Tibial nerve (tissue), 4 donors: ENCODE measurements at regions not wholly inside any gene's neighbourhood (a gene's known extent, or its start where the extent isn't known, plus 50 kb on each side); places are given as distances from the start of the nearest gene placed in this dataset.

Experiments used
- DNase-seq, 2 donors: peaks; one replicate each; pipeline ENCODE4 v3.0.0-alpha.2; 2019; ENCODE audit warnings: low spot score in 2 of 2
- H3K27ac ChIP-seq, 4 donors: fragments of 200-600 bp; sonication (generic) in 3 of 4; one replicate each; pipeline ENCODE4 v1.5.1; 2017 to 2019; ENCODE audit warnings: mild to moderate bottlenecking in 1 of 4
- H3K27me3 ChIP-seq, 2 donors: fragments of 200-600 bp; sonication (generic) in 1 of 2; one replicate each; pipeline versions ENCODE4 v1.5.1 to v1.6.0; 2017 to 2019
- H3K36me3 ChIP-seq, 3 donors: fragments of 200-600 bp; sonication (generic); one replicate each; pipeline ENCODE4 v1.5.1; 2018 to 2019
- H3K4me1 ChIP-seq, 4 donors: fragments of 200-600 bp; sonication (generic) in 3 of 4; one replicate each; pipeline ENCODE4 v1.5.1; 2017 to 2019
- H3K4me3 ChIP-seq, 4 donors: fragments of 200-600 bp; sonication (generic) in 3 of 4; one replicate each; pipeline ENCODE4 v1.5.1; 2017 to 2019; ENCODE audit warnings: mild to moderate bottlenecking in 1 of 4, moderate library complexity in 1 of 4
- H3K9me3 ChIP-seq, 4 donors: fragments of 200-600 bp; sonication (generic) in 3 of 4; one replicate each; pipeline ENCODE4 v1.5.1; 2017 to 2019
- CTCF ChIP-seq, 5 experiments: fragments of 200-600 bp in 3 of 5; fragments of 450-650 bp in 2 of 5; sonication (generic) in 3 of 5; IDR thresholded peaks; one replicate each; pipeline ENCODE4 v1.5.1; 2016 to 2019; ENCODE audit warnings: antibody characterized with exemption in 5 of 5, mild to moderate bottlenecking in 3 of 5, moderate library complexity in 2 of 5
- EP300 ChIP-seq, 2 donors: sonication (generic); formaldehyde crosslinking; IDR thresholded peaks; one replicate each; pipeline ENCODE4 v1.6.1; 2017; ENCODE audit warnings: antibody characterized with exemption in 2 of 2, mild to moderate bottlenecking in 1 of 2
- POLR2A ChIP-seq, 2 donors: fragments of 450-650 bp; IDR thresholded peaks; one replicate each; pipeline ENCODE4 v1.6.1; 2017; ENCODE audit warnings: antibody characterized with exemption in 2 of 2, mild to moderate bottlenecking in 2 of 2, moderate library complexity in 2 of 2
- WGBS, 2 donors: methylation state at CpG; one replicate each; pipeline ENCODE4 v1.1.5; 2018; 5-methylcytosine and 5-hydroxymethylcytosine counted together

- Histone ChIP-seq H3K4me1 (no peaks in the 10 kb centered on the region), H3K4me3 (no peak overlapping the region), H3K36me3 (no peaks in the 10 kb centered on the region), H3K27me3 (no peaks in the 10 kb centered on the region), H3K9me3 (peaks cover 0 to 18% (median 0%) of the 10 kb centered on the region in 4 donors), H3K27ac (no peak overlapping the region)
- TF ChIP-seq CTCF (IDR thresholded peaks at IDR 0.05) (no peak), POLR2A (IDR thresholded peaks at IDR 0.05) (no peak), EP300 (IDR thresholded peaks at IDR 0.05) (no peak)
- 49 to 54% methylated on average over 3 of the region's 3 CpGs for WGBS, 2 donors
- no peak for DNase-seq
Observed at GRCh38 chr12:126570566-126570965, 1505.3 kb downstream of the AACS start.

- H3K27ac ChIP-seq = no peak overlapping the region
- no peaks in the 10 kb centered on the region for H3K4me1 ChIP-seq
- H3K27me3 ChIP-seq = no peaks in the 10 kb centered on the region
- H3K9me3 ChIP-seq = peaks cover 0 to 14% (median 0%) of the 10 kb centered on the region in 4 donors
- no peak for DNase-seq
- H3K4me3 ChIP-seq = no peak overlapping the region
- no peaks in the 10 kb centered on the region for H3K36me3 ChIP-seq
- no peak for TF ChIP-seq POLR2A (IDR thresholded peaks at IDR 0.05)
- TF ChIP-seq CTCF (IDR thresholded peaks at IDR 0.05) = no peak
- no peak for TF ChIP-seq EP300 (IDR thresholded peaks at IDR 0.05)
Observed at GRCh38 chr12:126572170-126572569, 1506.9 kb downstream of the AACS start.

GRCh38 chr12:126581655-126582054 is 1516.4 kb downstream of the AACS start:
- H3K4me1 ChIP-seq = no peaks in the 10 kb centered on the region
- H3K27ac ChIP-seq = no peak overlapping the region
- no peak for DNase-seq
- H3K4me3 ChIP-seq = no peak overlapping the region
- no peaks in the 10 kb centered on the region for H3K27me3 ChIP-seq
- H3K36me3 ChIP-seq = no peaks in the 10 kb centered on the region
- TF ChIP-seq EP300 (IDR thresholded peaks at IDR 0.05) (no peak), POLR2A (IDR thresholded peaks at IDR 0.05) (no peak), CTCF (IDR thresholded peaks at IDR 0.05) (no peak)
- H3K9me3 ChIP-seq = no peaks in the 10 kb centered on the region

- WGBS, 2 donors = 66 to 68% methylated on average over 3 of the region's 3 CpGs
- H3K27me3 ChIP-seq = no peaks in the 10 kb centered on the region
- H3K9me3 ChIP-seq = no peaks in the 10 kb centered on the region
- H3K36me3 ChIP-seq = no peaks in the 10 kb centered on the region
- no peak overlapping the region for H3K27ac ChIP-seq
- no peak overlapping the region for H3K4me3 ChIP-seq
- H3K4me1 ChIP-seq = no peaks in the 10 kb centered on the region
- no peak for DNase-seq
- TF ChIP-seq CTCF (IDR thresholded peaks at IDR 0.05) (no peak), EP300 (IDR thresholded peaks at IDR 0.05) (no peak), POLR2A (IDR thresholded peaks at IDR 0.05) (no peak)
Observed at GRCh38 chr12:126582231-126582630, 1517.0 kb downstream of the AACS start.

GRCh38 chr12:126588586-126589249 is 1523.5 kb downstream of the AACS start:
- Histone ChIP-seq H3K27me3 (no peaks in the 10 kb centered on the region), H3K4me3 (no peak overlapping the region), H3K36me3 (no peaks in the 10 kb centered on the region), H3K9me3 (no peaks in the 10 kb centered on the region), H3K4me1 (no peaks in the 10 kb centered on the region), H3K27ac (no peak overlapping the region)
- WGBS, 2 donors = 72 to 78% methylated on average over 8 of the region's 8 CpGs
- DNase-seq = no peak
- TF ChIP-seq CTCF (IDR thresholded peaks at IDR 0.05) (no peak), POLR2A (IDR thresholded peaks at IDR 0.05) (no peak), EP300 (IDR thresholded peaks at IDR 0.05) (no peak)
